ENCODE measurements at regions not wholly inside any gene's neighbourhood (a gene's known extent, or its start where the extent isn't known, plus 50 kb on each side); places are given as distances from the start of the nearest gene placed in this dataset.

GRCh38 chr3:28173836-28174235, 67.6 kb upstream of the CMC1 start:
- Mint-ChIP-seq H3K27me3 (no peaks in the 10 kb centered on the region), H3K27ac (no peak overlapping the region), H3K9me3 (ENCODE audit: low read depth) (no peaks in the 10 kb centered on the region), H3K36me3 (ENCODE audit: insufficient read depth) (no peaks in the 10 kb centered on the region), H3K4me1 (ENCODE audit: low read depth) (peaks cover 1% of the 10 kb centered on the region), H3K4me3 (ENCODE audit: low read depth) (no peak overlapping the region)
- no peak for TF ChIP-seq CTCF (IDR thresholded peaks at IDR 0.05; ENCODE audit: unreplicated experiment)
- no peak for DNase-seq (ENCODE audit: low spot score, unreplicated experiment)

- H3K27me3 Mint-ChIP-seq, result no peaks in the 10 kb centered on the region
- DNase-seq (ENCODE audit: low spot score, unreplicated experiment), result no peak
- H3K9me3 Mint-ChIP-seq (ENCODE audit: low read depth), result no peaks in the 10 kb centered on the region
- TF ChIP-seq CTCF (IDR thresholded peaks at IDR 0.05; ENCODE audit: unreplicated experiment), result no peak
- H3K36me3 Mint-ChIP-seq (ENCODE audit: insufficient read depth), result no peaks in the 10 kb centered on the region
- H3K4me1 Mint-ChIP-seq (ENCODE audit: low read depth), result no peaks in the 10 kb centered on the region
- H3K4me3 Mint-ChIP-seq (ENCODE audit: low read depth), result no peak overlapping the region
- H3K27ac Mint-ChIP-seq, result no peak overlapping the region
These were observed 54.7 kb upstream of the CMC1 start for GRCh38 chr3:28186748-28187147.

GRCh38 chr3:28188686-28189085, 52.7 kb upstream of the CMC1 start:
- no peaks in the 10 kb centered on the region for H3K9me3 Mint-ChIP-seq (ENCODE audit: low read depth)
- no peak for TF ChIP-seq CTCF (IDR thresholded peaks at IDR 0.05; ENCODE audit: unreplicated experiment)
- no peak overlapping the region for H3K27ac Mint-ChIP-seq
- no peaks in the 10 kb centered on the region for H3K36me3 Mint-ChIP-seq (ENCODE audit: insufficient read depth)
- no peak overlapping the region for H3K4me3 Mint-ChIP-seq (ENCODE audit: low read depth)
- no peaks in the 10 kb centered on the region for H3K27me3 Mint-ChIP-seq
- no peak for DNase-seq (ENCODE audit: low spot score, unreplicated experiment)
- no peaks in the 10 kb centered on the region for H3K4me1 Mint-ChIP-seq (ENCODE audit: low read depth)

GRCh38 chr3:28191363-28191762, 50.1 kb upstream of the CMC1 start:
- H3K36me3 Mint-ChIP-seq (ENCODE audit: insufficient read depth), result no peaks in the 10 kb centered on the region
- H3K4me3 Mint-ChIP-seq (ENCODE audit: low read depth), result no peak overlapping the region
- no peak for DNase-seq (ENCODE audit: low spot score, unreplicated experiment)
- H3K27ac Mint-ChIP-seq, result no peak overlapping the region
- H3K27me3 Mint-ChIP-seq, result no peaks in the 10 kb centered on the region
- H3K4me1 Mint-ChIP-seq (ENCODE audit: low read depth), result no peaks in the 10 kb centered on the region
- H3K9me3 Mint-ChIP-seq (ENCODE audit: low read depth), result no peaks in the 10 kb centered on the region
- no peak for TF ChIP-seq CTCF (IDR thresholded peaks at IDR 0.05; ENCODE audit: unreplicated experiment)

Data from progenitor cell of endocrine pancreas (in vitro differentiated cells).